GM19452 (cell line): ENCODE measurements at regions not wholly inside any gene's neighbourhood (a gene's known extent, or its start where the extent isn't known, plus 50 kb on each side); places are given as distances from the start of the nearest gene placed in this dataset.
"Not testable (repeated sequence)": the region's sequence is repeated elsewhere in the genome, so short reads cannot be mapped to it uniquely, and the experiment has no call there.

ENCODE experiments used
- ATAC-seq: cut with Tn5 transposase; IDR thresholded peaks from one replicate; pipeline ENCODE4 v1.9.1; 2021; ENCODE audit not compliant: unreplicated experiment

GRCh38 chr5:86129009-86129408 lies 488.7 kb upstream of the COX7C start:
- no peak for ATAC-seq

DNA sequence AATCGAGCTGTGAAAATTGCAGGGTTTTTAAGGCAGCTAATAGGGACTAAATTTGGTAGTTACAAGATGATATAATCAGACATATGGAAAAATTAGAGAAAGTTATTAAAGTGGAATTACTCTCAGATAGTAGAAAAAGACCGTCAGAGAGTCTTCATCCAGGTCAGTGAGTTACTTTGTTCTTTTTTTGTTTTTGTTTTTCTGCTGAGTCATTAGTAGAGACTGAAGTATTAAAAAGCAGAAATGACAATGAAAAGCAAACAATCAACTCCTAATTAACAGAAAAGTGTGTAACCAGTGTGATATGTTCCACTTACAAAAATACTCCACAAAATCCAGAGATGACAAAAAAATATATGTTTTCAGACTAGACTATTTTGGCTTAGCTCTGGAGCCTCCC lies 480.4 kb upstream of the COX7C start:
- ATAC-seq, result no peak

DNA sequence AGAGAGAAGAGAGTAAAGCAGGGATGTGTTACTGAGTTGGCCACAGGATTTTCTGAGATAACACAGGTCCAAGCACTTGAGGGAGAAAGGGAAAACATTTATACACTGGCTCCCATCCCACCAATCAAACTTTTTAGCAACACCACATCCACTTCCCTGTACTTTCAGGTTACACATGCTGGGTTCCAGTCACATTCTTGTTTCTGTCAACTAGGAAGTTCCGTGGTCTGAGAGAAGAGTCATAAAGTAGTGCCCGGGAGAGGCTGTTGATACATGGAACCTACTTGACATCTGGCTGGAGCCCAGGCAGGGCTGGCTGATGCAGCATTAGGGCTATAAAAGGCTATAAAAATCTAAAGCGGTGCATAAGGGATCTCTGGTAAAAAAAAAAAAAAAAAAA lies 473.9 kb upstream of the COX7C start:
- no peak for ATAC-seq

- no peak for ATAC-seq
Measured at GRCh38 chr5:86152988-86153560, 464.7 kb upstream of the COX7C start.

- no peak for ATAC-seq
Measured at GRCh38 chr5:86155796-86156195, 461.9 kb upstream of the COX7C start.

DNA sequence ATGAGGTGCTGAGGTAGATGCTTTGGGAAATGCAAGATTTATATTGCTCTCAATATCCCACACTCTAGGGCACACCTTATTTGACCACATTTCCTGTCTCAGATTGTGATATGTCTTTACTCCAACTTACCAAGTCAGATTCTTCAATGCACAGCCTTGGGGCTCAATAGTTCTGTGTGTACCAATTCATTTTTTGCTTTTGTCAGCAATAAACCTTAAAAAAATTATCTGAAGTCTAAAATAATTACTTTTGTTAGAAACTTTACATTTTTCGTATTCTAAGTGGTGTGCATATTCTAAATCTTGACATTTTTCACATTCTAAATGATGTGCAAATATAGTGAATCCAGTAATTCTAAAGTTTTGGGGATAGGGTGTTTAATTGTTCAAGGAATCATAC lies 447.5 kb upstream of the COX7C start:
- no peak for ATAC-seq

DNA sequence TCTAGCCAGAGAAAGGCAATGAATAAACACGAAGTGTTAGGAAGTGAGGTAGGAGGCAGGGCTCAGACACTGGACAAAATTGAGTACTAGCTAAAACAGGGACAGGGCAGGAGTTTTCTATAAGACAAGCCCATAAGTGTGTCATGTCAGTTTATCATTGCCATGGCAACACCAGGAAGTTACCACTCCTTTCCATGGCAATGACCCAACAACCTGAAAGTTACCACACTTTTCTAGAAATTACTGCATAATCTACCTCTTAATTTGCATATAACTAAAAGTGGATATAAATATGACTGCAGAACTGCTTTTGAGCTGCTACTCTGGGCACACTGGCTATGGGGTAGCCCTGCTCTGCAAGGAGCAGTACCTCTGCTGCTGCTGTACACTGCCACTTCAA lies 442.5 kb upstream of the COX7C start:
- ATAC-seq, result peak; percentile 91

- no peak for ATAC-seq
Measured at GRCh38 chr5:86199287-86199686, 418.5 kb upstream of the COX7C start.

GRCh38 chr5:86228147-86228546 lies 389.6 kb upstream of the COX7C start:
- no peak for ATAC-seq

- no peak for ATAC-seq
Measured at GRCh38 chr5:86232246-86232645, 385.5 kb upstream of the COX7C start.

- no peak for ATAC-seq
Measured at GRCh38 chr5:86244153-86244552, 373.6 kb upstream of the COX7C start.

DNA sequence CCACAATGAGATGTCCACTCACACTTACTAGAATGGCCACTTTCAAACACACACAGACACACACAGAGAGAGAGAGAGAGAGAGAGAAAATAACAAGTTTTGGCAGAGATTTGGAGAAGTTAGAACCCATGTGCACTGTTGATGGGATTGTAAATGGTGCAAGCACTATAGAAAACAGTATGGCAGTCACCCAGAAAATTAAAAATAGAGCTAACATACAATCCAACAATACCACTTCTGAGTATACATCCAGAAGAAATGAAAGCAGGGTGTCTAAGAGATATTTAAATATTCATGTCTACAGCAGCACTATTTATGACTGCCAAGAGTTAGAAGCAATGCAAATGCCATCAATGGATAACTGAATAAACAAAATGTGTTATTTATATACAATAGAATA lies 359.9 kb upstream of the COX7C start:
- ATAC-seq, result no peak

GRCh38 chr5:86284400-86285190 lies 333.1 kb upstream of the COX7C start:
- not testable (repeated sequence) for ATAC-seq

- not testable (repeated sequence) for ATAC-seq
Measured at GRCh38 chr5:86287437-86287836, 330.3 kb upstream of the COX7C start.

DNA sequence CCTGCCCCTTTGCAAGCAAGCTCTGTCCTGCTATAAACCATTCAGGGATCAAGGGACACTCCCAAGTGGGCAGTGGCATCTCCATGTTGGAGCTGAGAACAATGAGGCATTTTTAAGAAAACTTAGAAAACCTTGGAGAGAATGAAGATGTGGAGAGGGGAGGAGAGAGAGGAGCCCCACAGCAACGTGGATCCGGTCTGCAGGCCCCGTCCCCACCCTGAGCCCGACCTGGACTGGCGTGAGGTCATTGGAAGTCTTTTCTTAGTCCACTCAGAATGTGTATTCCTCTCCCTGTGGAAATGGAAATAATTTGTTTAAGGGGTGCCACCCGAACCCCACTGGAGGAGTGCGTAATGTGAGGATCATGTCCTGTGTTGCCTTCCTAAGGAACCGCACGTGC lies 328.0 kb upstream of the COX7C start:
- not testable (repeated sequence) for ATAC-seq

- not testable (repeated sequence) for ATAC-seq
Measured at GRCh38 chr5:86292811-86293210, 324.9 kb upstream of the COX7C start.

DNA sequence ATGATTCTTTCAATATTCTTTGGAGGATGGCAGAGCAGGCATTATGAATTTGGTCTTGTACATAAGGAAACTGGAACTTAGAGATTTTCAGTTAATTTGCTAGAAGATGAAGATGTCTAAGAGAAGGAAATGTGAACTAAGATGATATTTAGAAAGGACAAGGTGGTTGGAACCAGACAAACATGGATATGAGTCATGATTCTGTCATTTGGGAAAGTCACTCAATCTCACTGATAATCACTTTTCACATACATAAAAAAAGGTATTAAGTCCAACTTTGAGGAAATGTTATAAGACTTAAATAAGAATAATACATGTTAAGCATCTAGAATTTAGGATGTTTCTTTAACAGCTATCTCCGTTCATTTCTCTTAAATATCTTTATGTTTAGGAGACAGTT lies 315.1 kb upstream of the COX7C start:
- not testable (repeated sequence) for ATAC-seq

- ATAC-seq, result not testable (repeated sequence)
Measured at GRCh38 chr5:86305050-86305449, 312.7 kb upstream of the COX7C start.

DNA sequence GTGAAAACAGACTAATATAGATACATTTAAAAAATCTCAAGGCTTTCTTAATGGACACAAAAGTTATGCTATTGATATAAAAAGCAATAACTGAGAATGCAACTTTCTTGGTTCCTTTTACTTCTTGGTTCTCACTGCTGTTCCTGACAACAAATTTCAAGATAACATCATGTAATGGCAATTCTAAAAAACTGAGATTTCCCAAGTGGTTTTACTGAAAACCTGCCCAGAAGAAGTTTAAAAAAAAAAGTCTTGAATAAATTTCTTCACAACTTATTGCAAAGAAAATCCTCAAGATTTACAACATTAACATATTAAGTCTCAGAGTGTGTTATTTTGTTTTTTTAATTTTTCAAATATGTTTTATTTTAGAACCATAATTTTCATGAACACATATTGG lies 302.8 kb upstream of the COX7C start:
- no peak for ATAC-seq

GRCh38 chr5:86320266-86320665 lies 297.5 kb upstream of the COX7C start:
- no peak for ATAC-seq

DNA sequence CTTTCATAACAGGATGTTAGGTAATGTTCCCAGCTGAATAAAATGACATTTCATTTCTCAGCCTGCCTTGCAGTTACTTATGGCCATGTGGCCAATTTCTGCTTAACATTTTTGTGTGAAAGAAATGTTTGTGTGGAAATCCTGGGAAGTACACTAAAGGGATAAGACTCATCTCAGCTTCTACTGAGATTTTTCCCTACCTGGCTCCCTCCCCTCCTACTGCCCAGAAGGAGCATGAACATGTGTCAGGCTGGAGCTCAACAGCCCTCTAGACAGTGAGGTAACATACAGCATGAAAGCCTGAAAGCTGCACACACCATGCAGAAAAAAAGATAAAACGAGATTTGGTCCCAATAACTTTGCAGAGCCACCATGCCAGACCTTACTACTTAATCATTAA lies 288.4 kb upstream of the COX7C start:
- ATAC-seq, result no peak

DNA sequence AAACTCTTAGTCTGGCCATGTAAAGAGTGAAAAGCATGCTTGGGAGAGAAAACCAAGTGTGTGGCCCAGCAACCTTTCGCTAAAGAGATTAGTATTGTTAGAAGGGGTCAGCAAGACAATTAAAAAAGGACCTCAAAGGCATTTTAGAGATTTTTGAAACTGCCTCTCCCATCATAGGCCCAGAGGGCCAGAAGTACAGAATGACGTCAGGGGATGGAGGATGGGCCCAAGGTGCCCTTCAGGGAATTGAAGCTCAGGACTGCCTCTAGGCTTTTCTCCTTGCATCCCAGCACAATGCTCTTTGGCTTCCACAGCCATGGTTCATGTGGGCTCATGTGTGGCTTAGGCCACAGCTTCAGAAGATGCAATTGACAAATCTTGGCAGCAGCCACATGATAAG lies 287.0 kb upstream of the COX7C start:
- ATAC-seq, result no peak

DNA sequence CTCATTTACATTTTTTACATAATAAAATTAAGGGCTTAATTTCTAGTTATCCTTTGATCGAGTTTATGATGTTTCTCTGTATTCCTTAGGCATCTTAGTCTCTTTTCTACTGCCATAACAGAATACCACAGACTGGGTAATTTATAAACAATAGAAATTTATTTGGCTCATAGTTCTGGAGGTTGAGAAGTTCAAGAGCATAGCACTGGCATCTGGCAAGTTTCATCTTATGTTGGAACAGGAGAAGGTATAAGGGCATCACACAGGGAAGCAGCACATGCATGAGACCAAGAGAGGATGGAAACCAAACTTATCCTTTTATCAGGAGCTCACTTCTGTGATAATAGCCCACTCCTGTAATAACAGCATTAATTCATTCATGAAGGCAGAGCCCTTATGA lies 284.9 kb upstream of the COX7C start:
- ATAC-seq, result no peak
